ENCODE measurements at regions not wholly inside any gene's neighbourhood (a gene's known extent, or its start where the extent isn't known, plus 50 kb on each side); places are given as distances from the start of the nearest gene placed in this dataset.

- Histone ChIP-seq H3K9me3 (no peaks in the 10 kb centered on the region), H3K27me3 (no peaks in the 10 kb centered on the region), H3K36me3 (no peaks in the 10 kb centered on the region), H3K4me1 (no peaks in the 10 kb centered on the region), H3K4me3 (no peak overlapping the region), H3K27ac (no peak overlapping the region)
- DNase-seq (no peak), ATAC-seq (no peak)
- TF ChIP-seq, protein P1, sequence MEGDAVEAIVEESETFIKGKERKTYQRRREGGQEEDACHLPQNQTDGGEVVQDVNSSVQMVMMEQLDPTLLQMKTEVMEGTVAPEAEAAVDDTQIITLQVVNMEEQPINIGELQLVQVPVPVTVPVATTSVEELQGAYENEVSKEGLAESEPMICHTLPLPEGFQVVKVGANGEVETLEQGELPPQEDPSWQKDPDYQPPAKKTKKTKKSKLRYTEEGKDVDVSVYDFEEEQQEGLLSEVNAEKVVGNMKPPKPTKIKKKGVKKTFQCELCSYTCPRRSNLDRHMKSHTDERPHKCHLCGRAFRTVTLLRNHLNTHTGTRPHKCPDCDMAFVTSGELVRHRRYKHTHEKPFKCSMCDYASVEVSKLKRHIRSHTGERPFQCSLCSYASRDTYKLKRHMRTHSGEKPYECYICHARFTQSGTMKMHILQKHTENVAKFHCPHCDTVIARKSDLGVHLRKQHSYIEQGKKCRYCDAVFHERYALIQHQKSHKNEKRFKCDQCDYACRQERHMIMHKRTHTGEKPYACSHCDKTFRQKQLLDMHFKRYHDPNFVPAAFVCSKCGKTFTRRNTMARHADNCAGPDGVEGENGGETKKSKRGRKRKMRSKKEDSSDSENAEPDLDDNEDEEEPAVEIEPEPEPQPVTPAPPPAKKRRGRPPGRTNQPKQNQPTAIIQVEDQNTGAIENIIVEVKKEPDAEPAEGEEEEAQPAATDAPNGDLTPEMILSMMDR (IDR thresholded peaks at IDR 0.05): no peak
- intact Hi-C loops (cut with DNase I): no loop called here
Observed at GRCh38 chr10:28429573-28430216, 103.2 kb upstream of the WAC start.

DNA sequence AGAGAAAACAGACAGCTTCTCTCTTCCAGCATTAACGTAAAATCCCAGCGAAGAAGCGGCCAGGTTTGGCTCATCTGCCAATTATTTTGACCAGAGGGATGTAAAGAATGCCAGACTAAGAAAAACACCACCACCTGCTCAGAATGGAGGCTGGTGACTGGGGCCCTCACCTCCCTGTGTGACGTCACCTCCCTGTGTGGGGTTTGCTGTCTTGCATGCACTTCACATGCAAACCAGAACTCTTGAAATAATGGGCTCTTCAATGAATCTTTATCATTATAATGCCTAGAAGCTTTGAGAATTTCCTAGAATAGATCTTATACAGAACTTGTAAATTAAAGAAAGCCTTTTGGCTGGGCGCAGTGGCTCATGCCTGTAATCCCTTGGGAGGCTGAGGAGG lies 101.8 kb upstream of the WAC start:
- TF ChIP-seq, protein P1 (IDR thresholded peaks at IDR 0.05): no peak
- H3K4me3 ChIP-seq: no peak overlapping the region
- H3K27ac ChIP-seq: no peak overlapping the region
- ATAC-seq (no peak), DNase-seq (no peak)
- no peaks in the 10 kb centered on the region for H3K4me1 ChIP-seq
- no peaks in the 10 kb centered on the region for H3K27me3 ChIP-seq
- intact Hi-C loops (cut with DNase I): no loop called here
- H3K9me3 ChIP-seq: no peaks in the 10 kb centered on the region
- no peaks in the 10 kb centered on the region for H3K36me3 ChIP-seq

DNA sequence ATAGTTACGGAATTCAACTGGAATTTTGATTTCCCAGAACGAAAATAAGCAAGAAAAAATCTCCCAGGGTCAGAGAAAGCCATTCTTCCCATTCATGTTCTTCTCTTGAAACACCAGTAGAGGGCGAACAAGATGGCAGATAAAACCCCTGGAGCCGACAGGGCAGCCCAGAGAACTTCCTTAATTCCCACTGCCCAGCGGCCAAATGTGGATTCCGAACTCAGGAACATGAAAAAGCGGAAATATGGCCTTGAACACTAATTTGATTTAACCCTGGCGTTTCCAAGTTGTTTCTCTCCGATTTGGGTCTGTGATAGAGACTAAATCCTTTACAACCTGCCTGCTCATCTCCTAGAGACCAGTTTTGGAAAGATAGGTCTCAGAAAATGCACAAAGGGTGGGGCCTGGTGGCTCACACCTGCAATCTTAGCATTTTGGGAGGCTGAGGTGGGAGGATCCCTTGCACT lies 100.7 kb upstream of the WAC start:
- no peaks in the 10 kb centered on the region for H3K27me3 ChIP-seq
- no peaks in the 10 kb centered on the region for H3K36me3 ChIP-seq
- H3K4me3 ChIP-seq: no peak overlapping the region
- H3K4me1 ChIP-seq: no peaks in the 10 kb centered on the region
- TF ChIP-seq, protein P1 (IDR thresholded peaks at IDR 0.05): peak; percentile 82
- no peaks in the 10 kb centered on the region for H3K9me3 ChIP-seq
- peak; percentile 98 for ATAC-seq
- H3K27ac ChIP-seq: no peak overlapping the region
- peak; percentile 67 for DNase-seq
- intact Hi-C loops (cut with DNase I): no loop called here

DNA sequence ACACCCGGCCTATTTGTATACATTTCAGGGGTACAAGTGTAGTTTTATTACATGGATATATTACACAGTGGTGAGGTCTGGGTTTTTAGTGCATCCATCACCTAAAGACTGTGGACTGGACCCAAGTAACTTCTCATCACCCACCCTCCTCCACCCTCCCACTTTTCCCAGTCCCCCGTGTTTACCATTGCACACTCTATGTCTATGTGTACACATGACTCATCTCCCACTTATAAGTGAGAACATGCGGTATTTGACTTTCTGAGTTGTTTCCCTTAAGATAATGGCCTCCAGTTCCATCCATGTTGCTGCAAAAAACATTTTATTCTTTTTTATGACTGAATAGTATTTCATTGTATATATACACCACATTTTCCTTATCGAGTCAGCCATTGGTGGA lies 98.9 kb upstream of the WAC start:
- intact Hi-C loops (cut with DNase I): no loop called here
- no peaks in the 10 kb centered on the region for H3K4me1 ChIP-seq
- no peaks in the 10 kb centered on the region for H3K27me3 ChIP-seq
- no peaks in the 10 kb centered on the region for H3K36me3 ChIP-seq
- no peak for DNase-seq
- H3K9me3 ChIP-seq: no peaks in the 10 kb centered on the region
- TF ChIP-seq, protein P1 (IDR thresholded peaks at IDR 0.05): no peak
- ATAC-seq: no peak
- H3K27ac ChIP-seq: no peak overlapping the region
- H3K4me3 ChIP-seq: no peak overlapping the region

- no peak for DNase-seq
- intact Hi-C loops (cut with DNase I): no loop called here
- TF ChIP-seq, protein P1 (IDR thresholded peaks at IDR 0.05): no peak
- H3K9me3 ChIP-seq: no peaks in the 10 kb centered on the region
- no peaks in the 10 kb centered on the region for H3K4me1 ChIP-seq
- H3K4me3 ChIP-seq: no peak overlapping the region
- H3K27ac ChIP-seq: no peak overlapping the region
- ATAC-seq: no peak
- no peaks in the 10 kb centered on the region for H3K27me3 ChIP-seq
- H3K36me3 ChIP-seq: no peaks in the 10 kb centered on the region
Observed at GRCh38 chr10:28442403-28442802, 90.5 kb upstream of the WAC start.

- Histone ChIP-seq H3K4me3 (no peak overlapping the region), H3K4me1 (no peaks in the 10 kb centered on the region), H3K27ac (no peak overlapping the region), H3K36me3 (no peaks in the 10 kb centered on the region), H3K27me3 (no peaks in the 10 kb centered on the region), H3K9me3 (no peaks in the 10 kb centered on the region)
- TF ChIP-seq, protein P1 (IDR thresholded peaks at IDR 0.05): no peak
- ATAC-seq: no peak
- no peak for DNase-seq
- intact Hi-C loops (cut with DNase I): no loop called here
Observed at GRCh38 chr10:28444031-28444430, 88.9 kb upstream of the WAC start.

Measured in upper lobe of right lung (tissue), 1 donor.